Common myeloid progenitor, CD34-positive (primary cell): ENCODE measurements at regions not wholly inside any gene's neighbourhood (a gene's known extent, or its start where the extent isn't known, plus 50 kb on each side); places are given as distances from the start of the nearest gene placed in this dataset.

ENCODE experiments used
- CTCF ChIA-PET: fragments of 350-600 bp; sonication (Branson Sonifier 250); formaldehyde crosslinking; loops from one replicate; lab custom pipeline; 2021; ENCODE audit warnings: antibody characterized with exemption; lab: Charles Lee
- POLR2A ChIA-PET: fragments of 350-600 bp; sonication (Branson Sonifier 250); formaldehyde crosslinking; loops from one replicate; lab custom pipeline; 2021; ENCODE audit warnings: antibody characterized with exemption; lab: Charles Lee
- DNase-seq, 3 donors: peaks; one replicate each; pipeline versions ENCODE4 v3.0.0 to v3.0.0-alpha.2; 2013
- H3K27ac ChIP-seq, 2 experiments: 1 replicate in 1 of 2; 2 replicates in 1 of 2; pipeline ENCODE4 v1.7.0; 2013; ENCODE audit warnings: inconsistent platforms in 2 of 2, low read length in 2 of 2, mild to moderate bottlenecking in 2 of 2, low read depth in 1 of 2, moderate library complexity in 1 of 2; ENCODE audit not compliant: severe bottlenecking in 2 of 2, insufficient read depth in 1 of 2, poor library complexity in 1 of 2
- H3K27me3 ChIP-seq, 5 experiments: replicated peaks in 2 of 5; 1 replicate in 3 of 5; 2 replicates in 2 of 5; pipeline versions ENCODE4 v1.6.1 to v1.7.0; 2013; ENCODE audit warnings: low read length in 4 of 5, mild to moderate bottlenecking in 2 of 5, moderate library complexity in 2 of 5, inconsistent platforms in 1 of 5; ENCODE audit not compliant: insufficient read depth in 5 of 5, control insufficient read depth in 4 of 5
- H3K36me3 ChIP-seq, 4 experiments: 1 replicate in 2 of 4; 2 replicates in 2 of 4; pipeline versions ENCODE4 v1.6.1 to v1.7.0; 2013; ENCODE audit warnings: low read length in 3 of 4, control low read depth in 1 of 4, mild to moderate bottlenecking in 1 of 4; ENCODE audit not compliant: control insufficient read depth in 4 of 4, insufficient read depth in 4 of 4
- H3K4me1 ChIP-seq, 4 experiments: 1 replicate in 3 of 4; 2 replicates in 1 of 4; pipeline versions ENCODE4 v1.6.1 to v1.7.1; 2013; ENCODE audit warnings: low read length in 3 of 4, mild to moderate bottlenecking in 3 of 4, control low read depth in 1 of 4, inconsistent platforms in 1 of 4, moderate library complexity in 1 of 4; ENCODE audit not compliant: control insufficient read depth in 4 of 4, insufficient read depth in 4 of 4; ENCODE audit errors: control extremely low read depth in 1 of 4
- H3K4me3 ChIP-seq, 7 experiments: 1 replicate in 4 of 7; 2 replicates in 3 of 7; pipeline versions ENCODE4 v1.5.1 to v1.7.0; 2013; ENCODE audit warnings: mild to moderate bottlenecking in 7 of 7, low read length in 6 of 7, moderate library complexity in 6 of 7, inconsistent platforms in 2 of 7, low read depth in 2 of 7, control low read depth in 1 of 7; ENCODE audit not compliant: insufficient read depth in 4 of 7, control insufficient read depth in 1 of 7; ENCODE audit errors: extremely low read depth in 1 of 7
- H3K9me3 ChIP-seq, 5 experiments: 1 replicate in 4 of 5; 2 replicates in 1 of 5; pipeline versions ENCODE4 v1.6.1 to v1.7.1; 2013; ENCODE audit warnings: low read length in 4 of 5, mild to moderate bottlenecking in 2 of 5, inconsistent platforms in 1 of 5, low read depth in 1 of 5, moderate library complexity in 1 of 5; ENCODE audit not compliant: control insufficient read depth in 4 of 5, insufficient read depth in 2 of 5; ENCODE audit errors: control extremely low read depth in 1 of 5
- WGBS: methylation state at CpG from one replicate; pipeline ENCODE4 v1.1.5; 2013; ENCODE audit not compliant: insufficient coverage; 5-methylcytosine and 5-hydroxymethylcytosine counted together

GRCh38 chr2:2839782-2840531 is 508.9 kb upstream of the MYT1L start:
- Histone ChIP-seq H3K27ac (no peak overlapping the region), H3K9me3 (no peaks in the 10 kb centered on the region), H3K27me3 (no peaks in the 10 kb centered on the region), H3K4me1 (no peaks in the 10 kb centered on the region), H3K36me3 (no peaks in the 10 kb centered on the region), H3K4me3 (no peak overlapping the region)
- POLR2A ChIA-PET, result no interaction called here
- CTCF ChIA-PET, result no interaction called here
- 95% methylated on average over 11 of the region's 13 CpGs for WGBS
- no peak for DNase-seq

- ChIA-PET POLR2A (no interaction called here), CTCF (no interaction called here)
- no peak for DNase-seq
- no peaks in the 10 kb centered on the region for H3K9me3 ChIP-seq
- H3K27me3 ChIP-seq, result no peaks in the 10 kb centered on the region
- H3K36me3 ChIP-seq, result no peaks in the 10 kb centered on the region
- 84% methylated on average over 7 of the region's 7 CpGs for WGBS
- no peaks in the 10 kb centered on the region for H3K4me1 ChIP-seq
- no peak overlapping the region for H3K27ac ChIP-seq
- H3K4me3 ChIP-seq, result no peak overlapping the region
Observed at GRCh38 chr2:2839393-2839781, 508.3 kb upstream of the MYT1L start.

GRCh38 chr2:2838548-2838845 is 507.4 kb upstream of the MYT1L start:
- CTCF ChIA-PET, result no interaction called here
- no peaks in the 10 kb centered on the region for H3K4me1 ChIP-seq

GRCh38 chr2:2837746-2838547 is 506.9 kb upstream of the MYT1L start:
- 71% methylated on average over 10 of the region's 15 CpGs for WGBS
- Histone ChIP-seq H3K36me3 (no peaks in the 10 kb centered on the region), H3K9me3 (no peaks in the 10 kb centered on the region), H3K4me3 (no peak overlapping the region), H3K27me3 (no peaks in the 10 kb centered on the region), H3K4me1 (no peaks in the 10 kb centered on the region), H3K27ac (no peak overlapping the region)
- POLR2A ChIA-PET, result no interaction called here
- CTCF ChIA-PET, result no interaction called here
- peak in 2 of 3 donors; percentile 12 to 42 for DNase-seq

More at GRCh38 chr2:2838548-2838845, 507.4 kb upstream of the MYT1L start:
- POLR2A ChIA-PET, result no interaction called here
- no peaks in the 10 kb centered on the region for H3K36me3 ChIP-seq
- no peak for DNase-seq
- no peak overlapping the region for H3K4me3 ChIP-seq
- H3K9me3 ChIP-seq, result no peaks in the 10 kb centered on the region
- no peak overlapping the region for H3K27ac ChIP-seq
- H3K27me3 ChIP-seq, result no peaks in the 10 kb centered on the region
- WGBS, result 92% methylated on average over 3 of the region's 3 CpGs

GRCh38 chr2:2836343-2837070 is 505.4 kb upstream of the MYT1L start:
- Histone ChIP-seq H3K4me3 (no peak overlapping the region), H3K27me3 (no peaks in the 10 kb centered on the region), H3K4me1 (no peaks in the 10 kb centered on the region), H3K36me3 (no peaks in the 10 kb centered on the region), H3K9me3 (no peaks in the 10 kb centered on the region), H3K27ac (no peak overlapping the region)
- WGBS, result 100% methylated on average over 2 of the region's 5 CpGs
- no peak for DNase-seq
- ChIA-PET POLR2A (interaction anchor here (0.6 kb wide), 1 partner anchor 81 kb away, joined by 3 read pairs; no protein-coding TSS in a partner anchor), CTCF (interaction anchor here (1.2 to 1.5 kb wide), 2 partner anchors 8 to 11 kb away, joined by 3 read pairs; no protein-coding TSS in a partner anchor)

GRCh38 chr2:2834516-2835254 is 503.6 kb upstream of the MYT1L start:
- H3K9me3 ChIP-seq, result peaks cover 0 to 3% (median 0%) of the 10 kb centered on the region in 5 experiments
- no peaks in the 10 kb centered on the region for H3K27me3 ChIP-seq
- ChIA-PET POLR2A (no interaction called here), CTCF (no interaction called here)
- no peaks in the 10 kb centered on the region for H3K4me1 ChIP-seq
- H3K27ac ChIP-seq, result no peak overlapping the region
- WGBS, result 91% methylated on average over 4 of the region's 10 CpGs
- H3K36me3 ChIP-seq, result no peaks in the 10 kb centered on the region
- no peak for DNase-seq
- H3K4me3 ChIP-seq, result no peak overlapping the region
